ENCODE measurements at regions not wholly inside any gene's neighbourhood (a gene's known extent, or its start where the extent isn't known, plus 50 kb on each side); places are given as distances from the start of the nearest gene placed in this dataset.

GRCh38 chr3:95277613-95278012 lies 1214.8 kb downstream of the NSUN3 start:
- TF ChIP-seq, protein P1, sequence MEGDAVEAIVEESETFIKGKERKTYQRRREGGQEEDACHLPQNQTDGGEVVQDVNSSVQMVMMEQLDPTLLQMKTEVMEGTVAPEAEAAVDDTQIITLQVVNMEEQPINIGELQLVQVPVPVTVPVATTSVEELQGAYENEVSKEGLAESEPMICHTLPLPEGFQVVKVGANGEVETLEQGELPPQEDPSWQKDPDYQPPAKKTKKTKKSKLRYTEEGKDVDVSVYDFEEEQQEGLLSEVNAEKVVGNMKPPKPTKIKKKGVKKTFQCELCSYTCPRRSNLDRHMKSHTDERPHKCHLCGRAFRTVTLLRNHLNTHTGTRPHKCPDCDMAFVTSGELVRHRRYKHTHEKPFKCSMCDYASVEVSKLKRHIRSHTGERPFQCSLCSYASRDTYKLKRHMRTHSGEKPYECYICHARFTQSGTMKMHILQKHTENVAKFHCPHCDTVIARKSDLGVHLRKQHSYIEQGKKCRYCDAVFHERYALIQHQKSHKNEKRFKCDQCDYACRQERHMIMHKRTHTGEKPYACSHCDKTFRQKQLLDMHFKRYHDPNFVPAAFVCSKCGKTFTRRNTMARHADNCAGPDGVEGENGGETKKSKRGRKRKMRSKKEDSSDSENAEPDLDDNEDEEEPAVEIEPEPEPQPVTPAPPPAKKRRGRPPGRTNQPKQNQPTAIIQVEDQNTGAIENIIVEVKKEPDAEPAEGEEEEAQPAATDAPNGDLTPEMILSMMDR (IDR thresholded peaks at IDR 0.05): no peak
- TF ChIP-seq POLR2A (IDR thresholded peaks at IDR 0.05): no peak
